Neural cell (in vitro differentiated cells): ENCODE measurements at regions not wholly inside any gene's neighbourhood (a gene's known extent, or its start where the extent isn't known, plus 50 kb on each side); places are given as distances from the start of the nearest gene placed in this dataset.

ENCODE experiments used
- H2AFZ ChIP-seq: fragments of 200-600, 300-800 bp; sonication (generic), shearing (Covaris generic); 2 replicates; pipeline ENCODE4 v1.6.0; 2014; ENCODE audit warnings: low read depth, mild to moderate bottlenecking, antibody characterized with exemption, low read length, moderate library complexity
- H3F3A ChIP-seq: fragments of 200-600 bp; shearing (Covaris generic); 2 replicates; pipeline ENCODE4 v1.6.1; 2016; ENCODE audit warnings: mild to moderate bottlenecking, moderate library complexity, mixed read lengths, antibody characterized with exemption, low read length; ENCODE audit not compliant: insufficient read depth, poor library complexity, severe bottlenecking
- H3K27ac ChIP-seq: fragments of 200-600, 300-800 bp; sonication (generic), shearing (Covaris generic); 2 replicates; pipeline ENCODE4 v1.5.1; 2014; ENCODE audit warnings: mild to moderate bottlenecking, low read length, moderate library complexity
- H3K27me3 ChIP-seq: fragments of 300-800, 200-600 bp; sonication (generic), shearing (Covaris generic); 2 replicates; pipeline ENCODE4 v1.6.0; 2014; ENCODE audit warnings: mild to moderate bottlenecking, low read depth, low read length, moderate library complexity; ENCODE audit not compliant: insufficient read depth
- H3K36me3 ChIP-seq: fragments of 300-800, 200-600 bp; sonication (generic), shearing (Covaris generic); 2 replicates; pipeline ENCODE4 v1.5.1; 2014; ENCODE audit warnings: mild to moderate bottlenecking, antibody characterized with exemption, low read length, moderate library complexity; ENCODE audit not compliant: insufficient read depth
- H3K4me2 ChIP-seq: fragments of 300-800, 200-600 bp; sonication (generic), shearing (Covaris generic); 2 replicates; pipeline ENCODE4 v1.6.0; 2014; ENCODE audit warnings: mild to moderate bottlenecking, low read length
- H3K4me3 ChIP-seq: fragments of 300-800, 200-600 bp; sonication (generic), shearing (Covaris generic); 2 replicates; pipeline ENCODE4 v1.5.1; 2014; ENCODE audit warnings: mild to moderate bottlenecking, low read length, moderate library complexity
- H3K79me2 ChIP-seq: fragments of 200-600 bp; shearing (Covaris generic); replicated peaks from 2 replicates; pipeline ENCODE4 v1.6.0; 2014; ENCODE audit warnings: mild to moderate bottlenecking, low read length, moderate library complexity; ENCODE audit not compliant: insufficient read depth
- H3K9ac ChIP-seq: fragments of 300-800, 200-600 bp; sonication (generic), shearing (Covaris generic); 2 replicates; pipeline ENCODE4 v1.6.1; 2016; ENCODE audit warnings: mild to moderate bottlenecking, low read length, mixed read lengths
- H3K9me2 ChIP-seq: fragments of 200-600 bp; shearing (Covaris generic); 2 replicates; pipeline ENCODE4 v1.6.1; 2016; ENCODE audit warnings: mild to moderate bottlenecking, low read length, mixed read lengths; ENCODE audit not compliant: insufficient read depth
- H3K9me3 ChIP-seq: fragments of 200-600, 300-800 bp; sonication (generic), shearing (Covaris generic); 2 replicates; pipeline ENCODE4 v1.6.1; 2016; ENCODE audit warnings: mild to moderate bottlenecking, mixed run types, low read length, moderate library complexity, mixed read lengths
- H4K20me1 ChIP-seq: fragments of 200-600 bp; shearing (Covaris generic); 2 replicates; pipeline ENCODE4 v1.6.1; 2016; ENCODE audit warnings: mild to moderate bottlenecking, mixed run types; ENCODE audit not compliant: insufficient read depth
- CTCF ChIP-seq: fragments of 450-650 bp; IDR thresholded peaks from 2 replicates; pipeline ENCODE4 v1.5.1; 2014; ENCODE audit warnings: antibody characterized with exemption, mild to moderate bottlenecking, moderate library complexity; ENCODE audit not compliant: poor library complexity, severe bottlenecking
- EP300 ChIP-seq: fragments of 450-650 bp; conservative IDR thresholded peaks from 2 replicates; pipeline ENCODE4 v1.6.1; 2014; ENCODE audit warnings: antibody characterized with exemption, mild to moderate bottlenecking, moderate library complexity; ENCODE audit not compliant: poor library complexity, severe bottlenecking
- EZH2 ChIP-seq: fragments of 200-600, 300-800 bp; shearing (Covaris generic), sonication (generic); IDR thresholded peaks from 2 replicates; pipeline ENCODE4 v1.6.1; 2014; ENCODE audit warnings: antibody characterized with exemption, low read length, borderline replicate concordance, mild to moderate bottlenecking; ENCODE audit not compliant: insufficient read depth, poor library complexity, severe bottlenecking
- MXI1 ChIP-seq: fragments of 450-650 bp; conservative IDR thresholded peaks from 2 replicates; pipeline ENCODE4 v1.6.1; 2014; ENCODE audit warnings: antibody characterized with exemption, mild to moderate bottlenecking; ENCODE audit not compliant: poor library complexity, severe bottlenecking
- POLR2AphosphoS5 ChIP-seq: IDR thresholded peaks from 2 replicates; pipeline ENCODE4 v1.6.1; 2012
- RAD21 ChIP-seq: fragments of 450-650 bp; conservative IDR thresholded peaks from 2 replicates; pipeline ENCODE4 v1.6.1; 2014; ENCODE audit warnings: antibody characterized with exemption, mild to moderate bottlenecking, moderate library complexity
- SMC3 ChIP-seq: fragments of 450-650 bp; conservative IDR thresholded peaks from 2 replicates; pipeline ENCODE4 v1.6.1; 2014; ENCODE audit warnings: antibody characterized with exemption, mild to moderate bottlenecking, moderate library complexity; ENCODE audit not compliant: poor library complexity
- TAF1 ChIP-seq: IDR thresholded peaks from 2 replicates; pipeline ENCODE4 v1.6.1; 2012; ENCODE audit warnings: low read depth
- TF ChIP-seq, protein P1 (sequence below): IDR thresholded peaks from 2 replicates; pipeline ENCODE4 v1.6.1; 2012; ENCODE audit warnings: borderline replicate concordance

- Histone ChIP-seq H3K27me3 (no peaks in the 10 kb centered on the region), H3K36me3 (no peaks in the 10 kb centered on the region), H3K27ac (no peak overlapping the region), H3F3A (no peaks in the 10 kb centered on the region), H4K20me1 (no peaks in the 10 kb centered on the region), H3K9me2 (no peaks in the 10 kb centered on the region), H2AFZ (no peak overlapping the region), H3K4me2 (no peak overlapping the region), H3K9ac (no peak overlapping the region), H3K79me2 (no peaks in the 10 kb centered on the region), H3K9me3 (no peaks in the 10 kb centered on the region), H3K4me3 (no peak overlapping the region)
- no peak for TF ChIP-seq CTCF
- TF ChIP-seq POLR2AphosphoS5, result no peak
- no peak for TF ChIP-seq SMC3
- TF ChIP-seq EZH2, result no peak
- TF ChIP-seq, protein P1, sequence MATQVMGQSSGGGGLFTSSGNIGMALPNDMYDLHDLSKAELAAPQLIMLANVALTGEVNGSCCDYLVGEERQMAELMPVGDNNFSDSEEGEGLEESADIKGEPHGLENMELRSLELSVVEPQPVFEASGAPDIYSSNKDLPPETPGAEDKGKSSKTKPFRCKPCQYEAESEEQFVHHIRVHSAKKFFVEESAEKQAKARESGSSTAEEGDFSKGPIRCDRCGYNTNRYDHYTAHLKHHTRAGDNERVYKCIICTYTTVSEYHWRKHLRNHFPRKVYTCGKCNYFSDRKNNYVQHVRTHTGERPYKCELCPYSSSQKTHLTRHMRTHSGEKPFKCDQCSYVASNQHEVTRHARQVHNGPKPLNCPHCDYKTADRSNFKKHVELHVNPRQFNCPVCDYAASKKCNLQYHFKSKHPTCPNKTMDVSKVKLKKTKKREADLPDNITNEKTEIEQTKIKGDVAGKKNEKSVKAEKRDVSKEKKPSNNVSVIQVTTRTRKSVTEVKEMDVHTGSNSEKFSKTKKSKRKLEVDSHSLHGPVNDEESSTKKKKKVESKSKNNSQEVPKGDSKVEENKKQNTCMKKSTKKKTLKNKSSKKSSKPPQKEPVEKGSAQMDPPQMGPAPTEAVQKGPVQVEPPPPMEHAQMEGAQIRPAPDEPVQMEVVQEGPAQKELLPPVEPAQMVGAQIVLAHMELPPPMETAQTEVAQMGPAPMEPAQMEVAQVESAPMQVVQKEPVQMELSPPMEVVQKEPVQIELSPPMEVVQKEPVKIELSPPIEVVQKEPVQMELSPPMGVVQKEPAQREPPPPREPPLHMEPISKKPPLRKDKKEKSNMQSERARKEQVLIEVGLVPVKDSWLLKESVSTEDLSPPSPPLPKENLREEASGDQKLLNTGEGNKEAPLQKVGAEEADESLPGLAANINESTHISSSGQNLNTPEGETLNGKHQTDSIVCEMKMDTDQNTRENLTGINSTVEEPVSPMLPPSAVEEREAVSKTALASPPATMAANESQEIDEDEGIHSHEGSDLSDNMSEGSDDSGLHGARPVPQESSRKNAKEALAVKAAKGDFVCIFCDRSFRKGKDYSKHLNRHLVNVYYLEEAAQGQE, result no peak
- TF ChIP-seq TAF1, result no peak
- TF ChIP-seq MXI1, result no peak
- TF ChIP-seq EP300, result no peak
- no peak for TF ChIP-seq RAD21
These were observed 595.6 kb upstream of the NRP1 start for GRCh38 chr10:33930079-33930478.

- Histone ChIP-seq H3K9me3 (no peaks in the 10 kb centered on the region), H3F3A (no peaks in the 10 kb centered on the region), H4K20me1 (no peaks in the 10 kb centered on the region), H3K27me3 (no peaks in the 10 kb centered on the region), H3K79me2 (no peaks in the 10 kb centered on the region), H2AFZ (no peak overlapping the region), H3K4me3 (no peak overlapping the region), H3K9ac (no peak overlapping the region), H3K9me2 (no peaks in the 10 kb centered on the region), H3K27ac (no peak overlapping the region), H3K36me3 (no peaks in the 10 kb centered on the region), H3K4me2 (no peak overlapping the region)
- TF ChIP-seq EP300 (no peak), POLR2AphosphoS5 (no peak), CTCF (no peak), MXI1 (no peak), EZH2 (no peak), RAD21 (no peak), TAF1 (no peak), SMC3 (no peak)
- TF ChIP-seq, protein P1, result no peak
These were observed 592.9 kb upstream of the NRP1 start for GRCh38 chr10:33927347-33927746.
